CD4-positive, alpha-beta T cell treated with Interferon alpha-2 for 1 hour (primary cell): ENCODE measurements at regions not wholly inside any gene's neighbourhood (a gene's known extent, or its start where the extent isn't known, plus 50 kb on each side); places are given as distances from the start of the nearest gene placed in this dataset.

Experiments used
- DNase-seq, 2 donors: peaks; one replicate each; pipeline ENCODE4 v3.0.0-alpha.2; 2020 to 2022

- no peak for DNase-seq
Observed at GRCh38 chr6:167495506-167496401, 170.9 kb downstream of the TTLL2 start.

- no peak for DNase-seq
Observed at GRCh38 chr6:167496707-167497106, 171.8 kb downstream of the TTLL2 start.

GRCh38 chr6:167497428-167498056, 172.7 kb downstream of the TTLL2 start:
- no peak for DNase-seq

- DNase-seq: no peak
Observed at GRCh38 chr6:167499161-167499660, 174.3 kb downstream of the TTLL2 start.

- no peak for DNase-seq
Observed at GRCh38 chr6:167500961-167501360, 176.1 kb downstream of the TTLL2 start.

- DNase-seq: no peak
Observed at GRCh38 chr6:167501831-167502385, 177.0 kb downstream of the TTLL2 start.

GRCh38 chr6:167502471-167502870, 177.6 kb downstream of the TTLL2 start:
- no peak for DNase-seq

- DNase-seq: no peak
Observed at GRCh38 chr6:167504385-167504961, 179.6 kb downstream of the TTLL2 start.

- DNase-seq: no peak
Observed at GRCh38 chr6:167505199-167505598, 180.3 kb downstream of the TTLL2 start.

GRCh38 chr6:167505782-167506181, 180.9 kb downstream of the TTLL2 start:
- DNase-seq: no peak

- DNase-seq: no peak
Observed at GRCh38 chr6:167506443-167507301, 181.8 kb downstream of the TTLL2 start.

- DNase-seq: no peak
Observed at GRCh38 chr6:167507376-167507945, 182.6 kb downstream of the TTLL2 start.

- DNase-seq: no peak
Observed at GRCh38 chr6:167508919-167509852, 184.3 kb downstream of the TTLL2 start.

- no peak for DNase-seq
Observed at GRCh38 chr6:167509853-167510220, 185.0 kb downstream of the TTLL2 start.

- no peak for DNase-seq
Observed at GRCh38 chr6:167510648-167511047, 185.8 kb downstream of the TTLL2 start.

GRCh38 chr6:167512696-167513375, 187.9 kb downstream of the TTLL2 start:
- no peak for DNase-seq

GRCh38 chr6:167513778-167514177, 188.9 kb downstream of the TTLL2 start:
- DNase-seq: no peak

GRCh38 chr6:167514524-167514923, 189.6 kb downstream of the TTLL2 start:
- DNase-seq: no peak

- no peak for DNase-seq
Observed at GRCh38 chr6:167515873-167516507, 191.1 kb downstream of the TTLL2 start.
